HG02938 (cell line): ENCODE measurements at regions not wholly inside any gene's neighbourhood (a gene's known extent, or its start where the extent isn't known, plus 50 kb on each side); places are given as distances from the start of the nearest gene placed in this dataset.

Source experiments
- ATAC-seq: cut with Tn5 transposase; IDR thresholded peaks from one replicate; pipeline ENCODE4 v1.9.1; 2021; ENCODE audit warnings: mild to moderate bottlenecking, moderate library complexity; ENCODE audit not compliant: unreplicated experiment

DNA sequence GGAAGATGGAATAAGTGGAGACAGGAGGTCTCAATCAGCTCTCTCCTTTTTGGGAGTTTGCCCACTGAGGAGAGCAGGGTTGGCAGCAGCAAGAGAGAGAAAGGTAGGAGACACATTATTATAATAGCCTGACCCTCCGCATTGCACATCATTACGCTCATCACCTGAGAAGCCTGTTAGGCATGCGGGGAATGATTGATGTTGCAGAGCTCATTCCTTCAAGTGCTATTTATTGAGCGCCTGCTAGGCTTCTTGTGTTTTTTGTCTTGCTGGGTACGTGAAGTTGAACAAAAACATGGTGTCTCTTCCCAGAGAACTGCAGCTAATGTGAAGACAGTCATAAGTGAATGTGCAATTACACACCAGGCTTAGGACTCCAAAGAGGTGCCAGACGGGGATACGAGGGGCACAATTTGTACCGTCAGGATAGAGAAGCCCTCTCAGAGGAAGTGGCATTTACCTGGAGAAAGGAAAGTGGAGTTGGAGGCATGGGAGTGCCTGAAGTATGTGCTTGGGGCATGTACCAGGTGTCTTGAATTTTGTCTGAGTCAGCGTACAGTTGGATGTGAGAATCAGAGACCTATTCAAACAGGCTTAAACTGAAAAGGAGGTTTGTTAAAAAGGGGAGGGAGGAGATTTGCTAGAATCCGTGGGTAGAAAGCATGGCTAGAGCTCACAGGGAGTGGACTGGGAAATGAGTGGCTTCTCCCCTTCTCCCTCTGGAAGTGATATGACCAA lies 90.2 kb upstream of the SOD3 start:
- ATAC-seq, result no peak

DNA sequence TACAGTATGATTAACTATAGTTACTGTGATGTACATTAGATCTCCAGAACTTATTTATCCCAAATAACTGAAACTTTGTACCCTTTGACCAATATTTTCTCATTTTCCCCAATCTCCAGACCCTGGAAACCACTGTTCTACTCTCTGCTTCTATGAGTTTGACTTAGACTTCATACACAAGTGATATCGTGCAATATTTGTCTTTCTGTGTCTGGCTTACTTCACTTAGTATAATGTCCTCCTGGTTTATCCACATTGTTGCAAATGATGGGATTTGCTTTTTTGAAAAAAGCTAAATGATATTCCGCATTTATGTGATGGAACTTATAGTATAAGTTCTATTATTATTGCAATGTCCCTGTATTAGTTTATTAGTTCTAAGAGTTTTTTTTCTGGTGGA lies 81.8 kb upstream of the SOD3 start:
- ATAC-seq, result no peak

DNA sequence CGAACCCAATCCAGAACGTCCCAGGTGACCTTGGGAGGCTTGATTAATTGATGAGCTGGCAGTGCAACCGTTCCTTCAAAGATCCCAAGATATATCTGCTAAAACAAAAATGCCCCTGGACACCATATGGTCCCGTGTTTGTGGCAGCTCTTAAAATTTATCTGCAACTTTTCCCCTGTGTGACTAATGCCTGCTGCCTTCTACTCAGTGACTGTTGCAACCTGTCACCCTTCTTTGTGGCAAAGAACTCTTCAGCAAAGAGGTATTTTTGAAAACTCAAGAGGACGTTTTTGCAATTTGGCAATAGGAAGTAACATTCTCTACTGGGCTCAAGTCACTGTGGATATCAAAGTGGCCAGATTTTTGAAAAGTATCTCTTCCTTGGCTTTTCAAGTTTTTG lies 75.8 kb upstream of the SOD3 start:
- no peak for ATAC-seq

DNA sequence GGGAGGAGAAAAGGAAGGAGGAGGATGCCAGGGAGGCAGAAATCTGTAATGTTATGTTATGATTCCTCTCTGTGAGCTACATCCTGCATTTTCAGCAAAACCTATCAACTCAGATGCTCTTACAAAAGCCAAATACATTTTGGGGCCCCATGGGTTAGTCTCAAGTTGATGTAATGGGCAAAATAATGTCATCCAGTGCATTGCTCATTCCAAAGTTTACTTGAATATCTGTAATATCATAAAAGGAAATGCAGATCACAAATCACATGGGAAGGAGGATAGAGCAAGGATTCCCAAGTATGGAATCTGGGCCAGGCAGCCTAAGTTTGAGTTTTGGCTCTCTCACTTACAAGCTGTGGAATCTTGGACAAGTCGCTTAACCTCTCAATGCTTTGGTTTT lies 74.9 kb upstream of the SOD3 start:
- no peak for ATAC-seq

DNA sequence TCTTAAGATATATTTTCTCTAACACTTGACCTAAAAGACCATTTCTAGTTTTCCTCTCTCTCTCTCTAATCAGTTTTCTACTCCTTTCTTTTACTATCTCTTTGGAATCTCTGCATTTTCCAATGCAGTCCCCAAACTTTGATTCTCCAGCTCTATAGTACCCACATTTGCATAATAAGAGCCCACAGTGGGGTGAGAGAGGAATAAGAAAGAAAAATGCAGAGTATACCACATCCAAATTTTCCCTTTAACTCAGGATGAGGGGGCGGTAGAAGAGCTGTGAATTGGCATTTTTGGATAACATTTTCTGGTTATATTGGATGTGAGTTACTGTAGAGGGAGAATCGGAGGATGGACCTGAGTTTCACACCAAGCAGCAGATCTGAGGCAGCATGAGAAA lies 74.4 kb upstream of the SOD3 start:
- no peak for ATAC-seq

DNA sequence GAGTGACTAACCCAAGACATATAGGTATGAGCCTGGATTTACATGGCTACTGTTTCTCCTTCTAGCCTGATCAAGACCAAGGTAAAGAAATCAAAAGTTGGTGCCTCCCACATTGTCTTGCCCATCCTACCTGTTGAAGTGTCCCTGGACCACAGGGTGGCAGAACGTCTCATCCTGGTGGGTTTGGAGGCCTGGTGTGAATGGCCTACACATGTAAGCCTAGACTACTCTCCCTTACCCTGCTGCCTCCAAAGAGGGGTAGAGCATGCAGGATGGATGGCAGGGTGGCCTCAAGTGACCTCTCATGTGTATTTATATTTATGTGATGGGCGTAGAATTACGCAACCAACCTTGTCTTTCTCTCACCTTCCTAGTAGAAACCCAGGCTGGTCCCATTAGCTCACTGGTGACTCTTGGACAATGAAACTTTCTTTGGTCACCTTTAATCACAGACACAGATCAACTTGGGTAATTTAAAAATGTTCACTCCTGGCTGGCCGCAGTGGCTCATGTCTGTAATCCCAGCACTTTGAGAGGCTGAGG lies 73.3 kb upstream of the SOD3 start:
- no peak for ATAC-seq

DNA sequence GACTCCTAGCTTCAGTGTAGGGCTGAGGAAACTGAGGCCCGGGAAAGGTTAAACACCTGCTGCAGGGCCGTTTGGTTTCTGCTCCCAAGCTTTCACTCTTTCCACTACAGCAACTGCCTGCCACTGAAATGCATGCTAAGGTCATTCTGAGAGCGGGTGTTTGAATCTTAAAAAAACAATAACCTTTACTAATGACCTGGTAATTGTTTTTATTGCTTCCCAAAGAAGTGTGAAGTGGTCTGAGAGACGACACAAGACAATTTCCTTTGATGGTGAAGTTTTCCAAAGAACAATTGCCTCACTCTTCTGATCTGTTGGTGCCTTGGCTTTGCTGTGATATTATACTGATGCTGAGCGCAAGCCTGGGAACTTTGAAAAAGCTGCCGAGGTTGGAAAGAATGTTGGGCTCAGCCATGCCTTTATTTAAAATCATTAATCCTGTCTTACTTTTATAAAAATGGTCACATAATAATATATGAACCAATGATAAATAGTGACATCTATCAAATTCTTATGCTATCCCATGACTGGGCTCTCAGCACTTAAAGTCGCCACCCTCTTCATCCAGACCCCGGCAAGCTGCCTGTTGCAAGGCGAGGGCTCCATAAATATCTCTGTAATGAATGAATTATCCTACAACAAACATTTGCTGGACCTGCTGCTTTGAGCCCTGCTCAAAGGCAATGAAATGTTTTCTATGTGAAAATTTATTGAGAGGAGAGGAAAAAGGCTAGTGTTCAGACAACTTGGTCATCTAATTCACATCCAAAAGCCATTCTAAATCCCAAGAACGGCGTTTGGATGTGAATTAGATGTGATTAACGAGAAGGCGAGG lies 67.8 kb upstream of the SOD3 start:
- ATAC-seq, result no peak

DNA sequence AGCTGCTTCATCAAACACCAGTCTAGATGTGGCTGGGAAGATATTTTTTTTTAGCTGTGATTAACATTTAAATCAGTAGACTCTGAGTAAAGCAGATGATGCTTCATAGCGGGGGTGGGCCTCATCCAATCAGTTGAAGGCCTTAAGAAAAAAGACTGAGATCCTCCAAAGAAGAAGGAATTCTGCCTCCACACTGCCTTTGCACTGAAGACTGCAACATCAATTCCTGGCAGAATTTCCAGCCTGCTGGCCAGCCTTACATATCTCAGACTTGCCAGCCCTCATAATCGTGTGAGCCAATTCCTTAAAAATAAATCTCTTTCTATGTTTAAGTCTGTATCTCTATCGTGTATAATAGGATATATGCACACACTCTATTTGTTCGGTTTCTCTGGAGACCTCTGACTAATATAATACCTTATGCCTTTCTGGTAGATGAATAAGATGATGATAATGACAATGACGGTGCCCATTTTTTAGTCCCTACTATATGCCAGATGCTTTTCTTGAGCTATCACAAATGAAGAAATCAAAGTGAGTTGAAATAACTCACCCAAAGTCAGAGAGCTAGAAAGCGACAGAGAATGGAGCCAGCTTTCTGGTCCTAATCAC lies 66.1 kb upstream of the SOD3 start:
- ATAC-seq, result no peak

DNA sequence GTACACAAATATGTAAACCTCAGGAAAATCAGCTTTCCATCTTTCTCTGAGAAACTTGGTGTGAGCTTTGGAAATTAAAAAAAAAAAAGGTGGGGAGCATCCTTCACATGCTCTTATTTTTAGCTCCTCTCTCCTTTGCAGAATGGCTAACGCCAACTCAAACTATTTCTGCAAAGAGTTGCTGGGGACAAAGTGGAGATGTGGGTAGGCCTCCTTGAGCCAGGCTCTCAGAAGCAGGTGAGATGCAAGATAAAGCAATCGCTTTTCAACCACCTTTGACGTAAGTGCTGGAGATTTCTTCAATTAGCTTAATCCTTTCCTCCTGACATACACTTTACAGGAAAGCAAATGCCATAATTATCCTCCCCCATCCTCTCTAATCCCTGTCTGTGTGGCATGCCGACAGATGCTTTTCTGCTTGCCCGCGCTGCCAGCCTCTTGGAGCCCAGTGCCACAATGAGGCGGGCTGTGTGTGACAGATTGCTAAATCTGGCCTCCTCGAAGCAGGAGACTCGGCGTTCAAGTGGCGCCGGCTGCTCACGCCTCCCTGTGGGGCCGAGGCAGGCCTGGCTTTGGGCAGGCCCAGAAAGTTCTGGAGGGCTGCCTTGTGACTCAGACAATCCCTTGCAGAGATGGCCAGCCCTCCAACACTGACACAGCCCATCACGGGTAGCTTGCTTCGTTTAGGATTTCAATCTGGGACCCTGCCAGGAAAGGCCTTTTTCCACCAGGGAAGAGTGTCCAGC lies 64.9 kb upstream of the SOD3 start:
- no peak for ATAC-seq

DNA sequence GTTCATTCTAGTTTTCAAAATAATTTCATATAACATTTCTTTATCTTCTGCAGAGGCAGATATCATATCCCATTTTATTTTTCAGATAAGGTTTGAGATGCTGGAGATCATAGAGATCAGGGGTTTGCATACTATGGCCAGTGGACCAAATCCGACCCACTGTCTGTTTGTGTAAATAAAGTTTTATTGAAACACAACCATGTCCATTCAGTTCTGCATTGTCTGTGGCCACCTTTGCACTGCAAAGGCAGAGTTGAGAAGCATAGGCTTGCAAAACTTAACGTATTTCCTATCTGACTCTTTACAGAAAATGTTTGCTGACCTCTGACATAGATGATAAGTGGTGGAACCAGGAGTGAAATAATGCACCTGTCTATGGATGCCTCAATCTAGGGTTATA lies 63.9 kb upstream of the SOD3 start:
- ATAC-seq, result no peak

DNA sequence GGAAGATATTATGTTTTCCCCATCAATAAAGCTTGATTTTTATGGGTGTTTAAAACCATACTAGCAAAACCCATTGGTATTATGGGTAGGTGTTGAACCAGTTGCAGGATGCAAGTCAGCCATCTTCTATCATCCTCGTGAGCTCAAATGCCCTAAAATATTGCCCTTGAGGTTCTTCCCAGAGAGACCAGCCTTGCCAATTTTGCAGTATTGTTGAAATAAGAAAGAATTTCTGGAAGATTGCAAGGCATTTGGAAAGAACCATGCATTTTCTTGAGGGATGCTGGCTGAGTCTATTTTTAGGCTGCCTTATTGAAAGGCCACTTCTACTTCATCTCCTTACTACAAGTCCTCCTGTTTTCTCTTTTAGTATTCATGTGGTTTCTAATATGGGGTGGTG lies 60.9 kb upstream of the SOD3 start:
- ATAC-seq, result no peak

DNA sequence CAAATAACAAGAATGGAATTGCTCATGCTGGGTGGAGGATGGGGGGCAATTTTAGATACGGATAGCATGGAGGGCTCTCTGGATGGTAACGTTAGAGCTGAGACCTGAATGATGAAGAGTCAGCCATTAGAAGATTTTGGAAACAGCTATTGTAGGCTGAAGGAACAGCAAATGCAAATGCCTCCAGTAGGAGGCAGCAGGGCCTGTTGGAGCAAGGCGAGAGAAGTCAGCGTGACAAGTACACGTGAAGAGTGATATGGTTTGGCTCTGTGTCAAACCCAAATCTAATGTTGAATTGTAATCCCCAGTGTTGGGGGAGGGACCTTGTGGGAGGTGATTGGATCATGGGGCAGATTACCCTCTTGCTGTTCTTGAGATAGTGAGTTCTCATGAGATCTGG lies 59.3 kb upstream of the SOD3 start:
- no peak for ATAC-seq

DNA sequence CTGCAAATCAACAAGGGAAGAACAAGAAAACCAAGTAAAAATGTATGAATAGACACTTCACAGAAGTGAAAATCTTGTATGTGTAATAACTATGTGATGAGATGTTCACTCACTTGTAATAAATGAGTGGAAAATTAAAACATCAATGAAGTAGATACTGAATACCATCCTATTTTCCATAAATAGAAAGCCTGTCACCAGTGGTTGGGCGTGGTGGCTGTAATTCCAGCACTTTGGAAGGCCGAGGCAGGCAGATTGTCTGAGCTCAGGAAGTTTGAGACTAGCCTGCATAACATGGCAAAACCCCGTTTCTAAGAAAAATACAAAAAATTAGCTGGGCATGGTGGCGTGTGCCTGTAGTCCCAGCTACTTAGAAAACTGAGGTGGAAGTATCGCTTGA lies 53.5 kb upstream of the SOD3 start:
- no peak for ATAC-seq

DNA sequence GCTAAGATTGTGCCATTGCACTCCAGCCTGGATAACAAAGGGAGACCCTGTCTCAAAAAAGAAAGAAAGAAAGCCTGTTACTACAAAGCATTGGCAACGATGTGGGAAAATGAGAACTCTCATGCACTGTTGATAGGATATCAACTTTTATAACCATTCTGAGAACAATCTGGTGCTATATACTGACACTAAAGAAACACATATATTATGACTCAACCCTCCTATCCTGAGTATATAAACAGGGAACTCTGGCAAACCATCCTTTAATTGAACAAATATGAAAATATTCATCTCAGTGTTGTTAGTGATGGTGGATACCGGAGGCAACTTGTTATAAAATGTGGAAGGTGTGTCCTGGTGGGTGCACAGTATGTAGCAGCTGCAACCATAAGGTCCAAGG lies 53.0 kb upstream of the SOD3 start:
- no peak for ATAC-seq

DNA sequence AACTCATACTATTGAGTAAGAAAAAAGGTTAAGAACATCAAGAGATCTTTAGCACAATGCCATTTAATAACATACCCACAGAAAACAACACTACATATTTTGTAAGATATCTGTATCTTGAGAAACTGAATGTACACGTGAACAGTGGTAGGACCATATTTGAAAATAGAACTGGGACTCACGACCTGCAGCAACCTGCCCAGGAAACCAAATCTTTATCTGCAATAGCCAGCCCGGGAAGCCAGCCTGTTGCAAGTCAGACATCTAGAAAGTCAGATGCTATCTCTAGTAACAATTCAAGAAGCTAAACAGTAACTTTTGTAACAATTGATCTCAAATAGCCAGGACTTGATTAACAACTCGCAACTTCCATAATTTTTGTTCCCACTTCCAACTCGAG lies 52.6 kb upstream of the SOD3 start:
- no peak for ATAC-seq

DNA sequence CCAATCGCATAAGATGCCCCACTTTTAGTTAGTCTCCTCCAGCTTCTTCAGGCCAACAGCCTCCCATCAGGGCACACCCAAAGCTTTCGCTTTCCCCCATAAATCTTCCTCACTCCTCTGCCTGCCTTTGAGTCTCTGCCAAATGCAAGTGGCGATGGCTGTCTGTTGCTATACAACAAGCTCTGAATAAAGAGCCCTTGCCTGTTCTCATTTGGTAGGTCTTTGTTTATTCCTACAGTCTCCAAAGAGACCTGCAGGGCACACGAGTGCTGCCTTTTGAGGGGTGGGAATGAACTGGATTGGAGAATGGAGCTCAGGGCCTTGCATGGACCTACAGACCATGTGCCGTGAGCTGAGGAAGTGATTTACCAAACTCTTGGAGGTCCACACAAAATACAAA lies 52.2 kb upstream of the SOD3 start:
- no peak for ATAC-seq

DNA sequence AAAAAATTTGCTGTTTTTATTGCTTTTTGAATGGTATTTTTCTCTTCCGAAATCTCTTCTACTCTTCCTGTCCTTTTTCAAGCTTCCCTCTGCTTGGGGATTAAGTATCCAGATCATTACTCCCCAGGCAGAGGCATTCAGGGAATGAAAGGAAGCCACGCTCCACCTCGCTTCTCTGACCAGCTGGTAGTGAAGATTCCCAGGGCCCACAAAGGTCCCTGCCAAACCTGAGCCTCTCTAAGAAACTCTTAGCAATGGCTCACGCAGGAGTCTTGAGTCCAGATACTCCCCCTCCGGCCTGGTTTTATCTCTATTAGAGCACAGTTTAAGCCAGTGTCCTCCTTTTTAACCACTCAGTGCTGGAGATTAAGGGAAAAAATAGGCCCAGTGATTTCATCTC lies 51.4 kb upstream of the SOD3 start:
- no peak for ATAC-seq

DNA sequence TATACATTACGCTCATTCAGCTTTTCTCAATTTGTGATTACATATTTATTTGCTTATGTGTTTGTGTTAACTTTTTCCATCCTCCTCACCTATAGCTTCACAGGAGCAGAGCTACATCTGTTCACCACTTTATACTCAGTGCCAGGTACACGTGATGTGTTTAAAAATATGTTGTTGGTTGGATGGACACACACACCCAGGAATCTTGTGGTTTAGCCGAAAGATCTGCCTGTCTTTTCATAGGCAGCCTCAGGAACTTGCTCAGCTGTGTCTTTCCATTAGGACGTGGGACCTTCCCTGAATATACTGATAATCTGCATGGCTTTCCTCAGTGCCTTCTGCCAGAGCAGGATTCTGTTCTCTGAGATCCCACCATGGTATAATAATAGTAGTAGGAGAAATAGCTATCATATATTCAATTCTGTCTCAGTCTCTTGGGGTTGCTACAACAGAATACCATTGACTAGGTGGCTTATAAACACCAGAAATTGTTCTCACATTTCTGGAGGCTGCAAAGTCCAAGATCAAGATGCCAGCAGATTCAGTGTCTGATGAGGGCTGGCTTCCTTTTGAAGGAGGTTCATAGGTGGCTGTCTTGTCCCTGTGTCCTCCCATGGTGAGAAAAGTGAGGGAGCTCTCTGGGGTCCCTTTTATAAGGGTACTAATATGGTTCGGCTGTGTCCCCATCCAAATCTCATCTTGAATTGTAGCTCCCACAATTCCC lies 50.0 kb upstream of the SOD3 start:
- no peak for ATAC-seq
